ENCODE measurements at regions not wholly inside any gene's neighbourhood (a gene's known extent, or its start where the extent isn't known, plus 50 kb on each side); places are given as distances from the start of the nearest gene placed in this dataset.

DNA sequence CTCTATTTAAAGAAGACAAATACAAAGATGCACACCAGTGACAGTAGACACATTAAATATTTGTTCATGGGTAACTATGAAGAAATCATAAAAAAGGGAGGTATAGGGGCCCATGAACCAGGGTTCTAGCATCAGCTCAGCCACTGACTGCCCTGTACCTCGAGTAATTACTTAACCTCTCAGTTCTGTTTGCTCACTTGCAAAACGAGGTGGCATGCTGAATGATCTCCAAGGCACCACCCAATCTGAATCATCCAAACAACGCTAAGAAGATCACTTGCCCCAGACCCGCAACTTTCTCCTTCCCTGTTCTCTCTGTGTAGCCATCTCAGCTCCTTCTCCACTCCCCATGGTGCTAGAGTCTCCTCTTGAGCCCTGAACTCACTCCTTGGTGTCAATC, 374.7 kb downstream of the VPS13C start:
- no peak for FAIRE-seq
- TF ChIP-seq, protein P1, sequence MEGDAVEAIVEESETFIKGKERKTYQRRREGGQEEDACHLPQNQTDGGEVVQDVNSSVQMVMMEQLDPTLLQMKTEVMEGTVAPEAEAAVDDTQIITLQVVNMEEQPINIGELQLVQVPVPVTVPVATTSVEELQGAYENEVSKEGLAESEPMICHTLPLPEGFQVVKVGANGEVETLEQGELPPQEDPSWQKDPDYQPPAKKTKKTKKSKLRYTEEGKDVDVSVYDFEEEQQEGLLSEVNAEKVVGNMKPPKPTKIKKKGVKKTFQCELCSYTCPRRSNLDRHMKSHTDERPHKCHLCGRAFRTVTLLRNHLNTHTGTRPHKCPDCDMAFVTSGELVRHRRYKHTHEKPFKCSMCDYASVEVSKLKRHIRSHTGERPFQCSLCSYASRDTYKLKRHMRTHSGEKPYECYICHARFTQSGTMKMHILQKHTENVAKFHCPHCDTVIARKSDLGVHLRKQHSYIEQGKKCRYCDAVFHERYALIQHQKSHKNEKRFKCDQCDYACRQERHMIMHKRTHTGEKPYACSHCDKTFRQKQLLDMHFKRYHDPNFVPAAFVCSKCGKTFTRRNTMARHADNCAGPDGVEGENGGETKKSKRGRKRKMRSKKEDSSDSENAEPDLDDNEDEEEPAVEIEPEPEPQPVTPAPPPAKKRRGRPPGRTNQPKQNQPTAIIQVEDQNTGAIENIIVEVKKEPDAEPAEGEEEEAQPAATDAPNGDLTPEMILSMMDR (IDR thresholded peaks at IDR 0.05; ENCODE audit: insufficient read depth, missing control alignments): no peak
- no peak for DNase-seq (ENCODE audit: insufficient read length, low spot score)

DNA sequence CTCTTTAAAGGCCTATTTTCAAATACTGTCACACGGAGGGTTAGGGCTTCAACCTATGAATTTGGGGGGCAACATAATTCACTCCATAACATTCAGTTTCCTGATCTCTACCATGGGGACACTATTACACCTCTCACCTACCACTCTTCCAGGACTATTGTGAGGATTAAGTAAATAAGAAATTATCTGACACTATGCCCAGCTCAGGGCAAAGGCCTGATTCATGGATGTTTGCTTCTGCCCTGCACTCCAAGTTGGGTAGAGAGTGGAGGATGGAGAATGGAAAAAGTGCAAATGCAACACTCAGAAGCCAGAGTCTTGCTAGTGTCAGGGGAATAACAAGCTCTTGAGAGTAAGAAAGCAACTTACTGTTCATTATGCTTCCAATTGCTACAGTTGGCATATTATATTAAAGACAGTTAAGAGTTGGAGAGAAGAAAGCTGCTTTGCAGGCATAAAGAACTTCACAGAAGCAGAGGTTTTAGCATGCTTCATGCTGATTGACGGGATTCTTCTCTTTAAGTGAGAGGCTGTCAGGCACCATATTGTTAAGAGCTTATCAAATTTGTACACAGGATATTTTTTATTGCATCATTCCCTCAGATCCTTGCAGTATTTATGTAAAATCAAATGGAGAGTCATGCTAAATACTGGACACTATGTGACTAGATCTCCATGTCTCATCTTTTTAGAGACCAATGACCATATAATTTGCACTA, 375.3 kb downstream of the VPS13C start:
- DNase-seq (ENCODE audit: insufficient read length, low spot score): no peak
- no peak for FAIRE-seq
- TF ChIP-seq, protein P1 (IDR thresholded peaks at IDR 0.05; ENCODE audit: insufficient read depth, missing control alignments): no peak

DNA sequence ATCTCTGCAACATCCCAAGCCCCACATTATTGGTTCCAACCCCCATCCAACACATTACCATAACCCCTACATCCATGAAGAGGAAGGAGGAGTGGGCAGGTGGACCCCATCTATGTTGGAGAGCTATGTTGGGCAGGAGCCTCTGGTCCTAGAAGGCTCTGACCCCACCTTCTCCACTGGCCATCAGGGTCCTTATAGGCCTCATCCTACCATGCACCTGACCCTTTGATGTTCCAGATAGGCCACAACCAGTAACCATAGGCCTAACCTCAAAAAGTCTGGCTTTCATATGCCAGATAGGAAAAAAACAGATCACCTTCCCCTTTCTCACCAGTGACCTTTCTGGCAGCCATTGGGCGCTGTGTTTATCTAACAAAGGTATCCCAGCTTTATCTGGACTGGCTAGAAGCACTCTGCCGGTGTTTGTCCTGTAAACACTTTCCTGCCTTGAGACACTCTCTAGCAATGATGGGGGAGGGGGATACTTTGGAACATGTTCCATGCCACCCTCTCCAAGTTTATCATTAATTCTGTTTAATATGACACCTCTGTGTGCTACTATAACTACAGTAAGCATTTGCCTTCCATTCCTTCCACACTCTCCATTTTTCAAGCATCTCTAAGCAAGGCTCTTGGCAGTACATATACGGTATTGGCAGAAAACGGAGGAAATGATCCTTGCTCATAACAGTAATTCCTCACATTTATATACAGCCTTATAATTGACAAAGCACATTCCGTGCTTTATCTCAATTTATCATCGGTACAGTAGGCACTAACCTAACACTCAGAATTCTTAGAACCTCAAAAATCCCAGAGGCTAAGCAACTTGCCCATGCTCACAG, 377.1 kb downstream of the VPS13C start:
- FAIRE-seq (no peak), DNase-seq (ENCODE audit: insufficient read length, low spot score) (no peak)
- TF ChIP-seq, protein P1 (IDR thresholded peaks at IDR 0.05; ENCODE audit: insufficient read depth, missing control alignments): no peak

DNA sequence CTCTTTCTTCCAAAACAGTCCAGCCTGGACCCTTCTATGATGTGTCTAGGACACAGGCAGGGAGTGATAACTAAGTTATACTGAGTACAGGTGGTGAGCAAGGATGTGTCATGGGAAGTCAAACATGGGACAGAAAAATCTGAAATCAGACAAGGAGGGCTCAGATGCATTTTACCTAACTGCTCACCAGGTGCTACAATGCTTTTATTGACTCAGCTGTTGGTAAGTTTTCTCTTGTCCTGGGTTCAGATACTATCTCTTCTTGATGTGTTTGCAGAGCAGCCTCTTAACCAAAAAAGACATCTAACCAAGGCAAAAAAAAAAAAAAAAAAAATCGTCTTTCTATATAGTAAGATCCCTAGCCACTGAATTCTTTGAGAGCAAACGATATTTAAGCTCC, 378.6 kb downstream of the VPS13C start:
- DNase-seq (ENCODE audit: insufficient read length, low spot score) (no peak), FAIRE-seq (no peak)

GRCh38 chr15:61681038-61681418, 379.2 kb downstream of the VPS13C start:
- TF ChIP-seq, protein P1 (IDR thresholded peaks at IDR 0.05; ENCODE audit: insufficient read depth, missing control alignments): no peak
- DNase-seq (ENCODE audit: insufficient read length, low spot score) (no peak), FAIRE-seq (no peak)

More for the DNA sequence above, 378.6 kb downstream of the VPS13C start:
- TF ChIP-seq, protein P1 (IDR thresholded peaks at IDR 0.05; ENCODE audit: insufficient read depth, missing control alignments): no peak

DNA sequence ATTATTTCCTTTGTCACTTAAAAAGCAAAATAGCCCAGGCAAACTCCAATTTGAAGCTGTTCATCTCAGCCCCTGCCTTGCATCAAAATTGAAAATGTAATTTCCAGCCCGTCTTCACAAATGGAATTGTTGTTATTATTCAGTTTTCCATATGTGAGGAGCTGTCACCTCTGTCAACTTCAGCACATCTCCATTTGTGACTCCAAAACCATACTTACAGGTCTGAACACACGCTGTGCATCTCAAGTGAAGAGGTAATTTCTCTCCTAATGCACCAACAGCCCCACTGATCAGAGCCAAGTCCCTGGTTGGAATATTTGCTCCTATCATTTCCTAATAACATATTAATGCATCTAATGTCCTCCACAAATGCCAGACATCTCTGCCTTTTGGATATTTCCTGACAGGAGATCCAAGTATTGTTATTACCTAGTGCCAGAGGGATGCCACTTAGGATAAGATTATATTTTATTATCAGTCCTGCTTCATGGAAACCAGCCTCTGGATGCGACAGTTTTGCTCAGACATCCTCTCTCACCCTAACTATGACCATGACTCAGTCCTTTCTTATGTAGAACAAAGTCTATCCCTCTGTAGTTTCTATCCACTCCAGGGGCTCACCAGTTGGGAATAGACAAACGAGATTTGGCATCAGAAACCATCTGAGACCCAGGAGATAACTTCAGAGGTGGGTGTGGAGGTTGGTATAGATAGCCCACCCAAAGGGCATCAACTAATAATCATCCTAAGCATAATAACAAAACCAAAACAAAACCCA, 379.8 kb downstream of the VPS13C start:
- TF ChIP-seq, protein P1 (IDR thresholded peaks at IDR 0.05; ENCODE audit: insufficient read depth, missing control alignments): no peak
- FAIRE-seq: no peak
- no peak for DNase-seq (ENCODE audit: insufficient read length, low spot score)
